ENCODE measurements at regions not wholly inside any gene's neighbourhood (a gene's known extent, or its start where the extent isn't known, plus 50 kb on each side); places are given as distances from the start of the nearest gene placed in this dataset.

DNA sequence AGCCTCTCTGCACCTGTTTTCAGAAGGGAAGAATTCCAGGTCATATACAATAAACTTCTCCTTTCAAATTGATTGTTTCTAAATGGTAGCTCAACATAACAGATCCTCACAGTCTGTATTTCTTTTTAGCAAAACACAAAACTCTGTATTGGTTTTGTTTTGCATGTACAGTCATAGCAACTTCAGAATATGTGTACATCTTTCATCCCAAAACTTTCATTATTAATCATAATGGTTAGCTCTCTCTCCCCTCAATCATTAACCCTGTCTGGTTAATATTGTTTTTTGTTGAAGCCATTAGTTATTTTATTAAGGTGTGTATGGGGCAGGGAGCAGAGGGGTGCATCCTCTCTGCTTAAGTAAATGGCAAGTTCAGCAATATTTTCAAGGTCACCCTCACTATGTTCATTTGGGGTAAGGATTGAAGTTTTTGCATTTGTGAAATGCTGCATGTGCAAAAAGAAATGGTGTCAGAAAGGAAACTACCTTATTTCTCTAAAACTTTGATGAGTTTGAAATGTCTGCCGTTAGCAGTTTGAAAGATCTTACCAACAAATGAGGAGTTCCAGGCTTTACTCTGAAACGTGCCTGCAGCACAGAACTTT lies 136.8 kb upstream of the BTBD3 start:
- Histone ChIP-seq H3K36me3 (ENCODE audit: control insufficient read depth, insufficient read depth, low read length) (no peaks in the 10 kb centered on the region), H3K9me3 (ENCODE audit: control insufficient read depth, insufficient read depth, low read length) (no peaks in the 10 kb centered on the region), H3K27me3 (ENCODE audit: control insufficient read depth, insufficient read depth, low read length) (no peaks in the 10 kb centered on the region), H3K4me1 (ENCODE audit: control insufficient read depth, insufficient read depth, low read length) (peaks cover 48% of the 10 kb centered on the region), H3K9ac (ENCODE audit: low read depth, low read length) (no peak overlapping the region), H3K27ac (ENCODE audit: low read depth, low read length) (no peak overlapping the region), H3K4me3 (ENCODE audit: low read depth, low read length) (no peak overlapping the region)

DNA sequence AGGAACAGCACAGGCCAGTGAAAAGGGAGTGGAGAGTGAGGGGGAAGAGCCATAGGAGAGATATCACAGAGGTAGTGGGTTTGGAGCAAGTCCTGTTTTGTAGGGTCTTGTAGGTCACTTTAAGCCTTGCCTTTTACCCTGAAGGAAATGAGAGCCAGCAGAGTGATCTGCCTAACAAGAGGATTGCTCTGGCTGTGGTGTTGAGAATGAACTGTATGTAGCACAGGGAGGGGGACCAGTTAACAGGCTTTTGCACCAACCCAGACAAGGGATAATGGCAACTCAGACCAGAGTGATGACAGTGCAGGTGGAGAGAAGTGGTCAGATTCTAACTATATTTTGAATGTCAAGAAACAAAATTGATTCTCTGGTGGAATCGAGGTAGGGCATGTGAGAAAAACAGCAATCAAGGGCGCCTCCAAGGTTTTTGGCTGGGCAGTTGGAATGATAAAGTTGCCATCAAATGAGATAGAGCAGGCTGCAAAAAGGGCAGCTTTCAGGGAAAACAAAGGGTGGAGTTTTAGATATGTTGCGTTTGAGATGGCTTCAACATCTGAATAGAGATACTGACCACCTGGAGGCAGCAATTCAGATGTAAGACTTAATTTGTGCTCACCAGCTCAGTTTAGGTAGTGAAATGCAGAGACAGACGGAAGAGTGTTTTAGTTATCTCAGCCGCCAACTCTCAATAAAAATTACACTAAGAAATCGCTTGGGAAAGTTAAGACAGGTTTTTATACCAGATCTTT lies 134.4 kb upstream of the BTBD3 start:
- Histone ChIP-seq H3K9me3 (ENCODE audit: control insufficient read depth, insufficient read depth, low read length) (no peaks in the 10 kb centered on the region), H3K4me1 (ENCODE audit: control insufficient read depth, insufficient read depth, low read length) (peaks cover 34% of the 10 kb centered on the region), H3K27me3 (ENCODE audit: control insufficient read depth, insufficient read depth, low read length) (no peaks in the 10 kb centered on the region), H3K4me3 (ENCODE audit: low read depth, low read length) (peak overlapping the region; percentile 27; the same call in 1 of the 2 replicates), H3K27ac (ENCODE audit: low read depth, low read length) (peak overlapping the region; percentile 49), H3K36me3 (ENCODE audit: control insufficient read depth, insufficient read depth, low read length) (no peaks in the 10 kb centered on the region), H3K9ac (ENCODE audit: low read depth, low read length) (no peak overlapping the region)

DNA sequence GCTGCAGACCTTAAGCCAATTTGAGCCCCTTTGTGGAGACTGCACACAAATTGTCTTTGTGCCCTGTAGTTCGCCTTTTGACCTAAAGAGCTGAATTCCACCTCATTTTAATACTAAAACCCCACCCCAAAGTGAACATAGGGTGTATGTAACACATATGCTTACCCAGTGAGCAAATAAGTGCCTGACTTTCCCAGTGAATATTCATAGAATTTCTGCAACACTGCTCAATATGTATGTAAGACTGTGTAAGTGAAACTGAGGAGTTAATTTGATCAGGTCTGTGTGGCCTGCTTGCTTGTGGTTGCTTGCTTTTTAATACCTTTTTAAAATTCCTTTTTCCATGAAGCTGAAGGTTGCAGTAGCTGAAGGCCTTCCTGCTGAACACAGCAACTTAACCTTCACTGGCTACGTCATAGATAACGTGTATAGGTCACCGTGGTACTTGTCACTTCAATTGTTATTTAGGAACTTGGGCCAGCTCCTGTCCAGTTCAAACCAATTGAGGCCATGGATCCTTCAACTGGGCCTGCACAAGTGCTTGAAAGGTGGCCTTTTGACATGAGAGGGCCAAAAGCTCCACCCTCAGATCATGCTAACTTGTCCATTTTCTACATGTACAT lies 131.7 kb upstream of the BTBD3 start:
- Histone ChIP-seq H3K27me3 (ENCODE audit: control insufficient read depth, insufficient read depth, low read length) (no peaks in the 10 kb centered on the region), H3K9ac (ENCODE audit: low read depth, low read length) (no peak overlapping the region), H3K9me3 (ENCODE audit: control insufficient read depth, insufficient read depth, low read length) (no peaks in the 10 kb centered on the region), H3K4me3 (ENCODE audit: low read depth, low read length) (no peak overlapping the region), H3K36me3 (ENCODE audit: control insufficient read depth, insufficient read depth, low read length) (no peaks in the 10 kb centered on the region), H3K4me1 (ENCODE audit: control insufficient read depth, insufficient read depth, low read length) (peaks cover 27% of the 10 kb centered on the region), H3K27ac (ENCODE audit: low read depth, low read length) (no peak overlapping the region)

DNA sequence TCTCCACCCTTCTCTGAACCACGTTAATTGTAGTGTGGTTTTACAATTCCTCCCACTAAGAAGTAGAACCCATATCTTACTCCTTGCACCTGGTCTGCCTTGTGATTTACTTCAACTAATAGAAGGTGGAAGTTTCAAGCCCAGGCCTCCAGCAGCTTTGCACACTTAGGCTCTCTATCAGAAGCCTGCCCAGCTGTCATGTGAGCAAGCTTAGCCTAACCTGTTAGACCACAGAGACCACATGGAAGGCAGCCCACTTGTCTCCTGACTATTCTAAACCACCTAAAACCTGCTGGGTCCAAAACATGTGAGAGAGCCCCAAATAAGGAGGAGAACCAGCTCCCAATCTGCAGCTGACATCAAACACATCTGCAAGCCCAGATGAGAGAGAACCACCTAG lies 127.6 kb upstream of the BTBD3 start:
- Histone ChIP-seq H3K36me3 (ENCODE audit: control insufficient read depth, insufficient read depth, low read length) (no peaks in the 10 kb centered on the region), H3K9me3 (ENCODE audit: control insufficient read depth, insufficient read depth, low read length) (no peaks in the 10 kb centered on the region), H3K4me1 (ENCODE audit: control insufficient read depth, insufficient read depth, low read length) (peaks cover 18% of the 10 kb centered on the region), H3K27ac (ENCODE audit: low read depth, low read length) (no peak overlapping the region), H3K27me3 (ENCODE audit: control insufficient read depth, insufficient read depth, low read length) (no peaks in the 10 kb centered on the region), H3K9ac (ENCODE audit: low read depth, low read length) (no peak overlapping the region), H3K4me3 (ENCODE audit: low read depth, low read length) (no peak overlapping the region)

DNA sequence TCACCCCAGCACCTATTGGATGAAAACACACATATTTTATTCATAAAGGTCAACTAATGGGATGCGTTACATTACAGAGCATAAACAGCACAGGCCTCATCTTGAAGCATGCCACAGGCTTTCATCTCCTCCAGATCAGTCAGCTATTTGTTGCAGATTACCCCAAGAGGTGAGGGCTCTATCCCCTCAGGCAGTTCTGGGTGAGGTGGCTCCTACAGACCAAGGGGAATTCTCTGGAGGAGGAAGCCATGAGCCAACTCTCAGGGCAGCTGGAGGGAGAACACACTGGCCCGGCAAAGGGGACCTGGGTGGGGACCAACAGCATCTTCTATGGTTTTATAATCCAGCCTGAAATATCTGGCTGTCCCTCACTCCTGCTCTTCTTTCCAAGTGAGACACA lies 126.4 kb upstream of the BTBD3 start:
- H3K27me3 ChIP-seq (ENCODE audit: control insufficient read depth, insufficient read depth, low read length): no peaks in the 10 kb centered on the region
- peaks cover 18% of the 10 kb centered on the region for H3K4me1 ChIP-seq (ENCODE audit: control insufficient read depth, insufficient read depth, low read length)
- H3K9ac ChIP-seq (ENCODE audit: low read depth, low read length): no peak overlapping the region
- no peaks in the 10 kb centered on the region for H3K36me3 ChIP-seq (ENCODE audit: control insufficient read depth, insufficient read depth, low read length)
- no peak overlapping the region for H3K4me3 ChIP-seq (ENCODE audit: low read depth, low read length)
- no peaks in the 10 kb centered on the region for H3K9me3 ChIP-seq (ENCODE audit: control insufficient read depth, insufficient read depth, low read length)
- H3K27ac ChIP-seq (ENCODE audit: low read depth, low read length): no peak overlapping the region

DNA sequence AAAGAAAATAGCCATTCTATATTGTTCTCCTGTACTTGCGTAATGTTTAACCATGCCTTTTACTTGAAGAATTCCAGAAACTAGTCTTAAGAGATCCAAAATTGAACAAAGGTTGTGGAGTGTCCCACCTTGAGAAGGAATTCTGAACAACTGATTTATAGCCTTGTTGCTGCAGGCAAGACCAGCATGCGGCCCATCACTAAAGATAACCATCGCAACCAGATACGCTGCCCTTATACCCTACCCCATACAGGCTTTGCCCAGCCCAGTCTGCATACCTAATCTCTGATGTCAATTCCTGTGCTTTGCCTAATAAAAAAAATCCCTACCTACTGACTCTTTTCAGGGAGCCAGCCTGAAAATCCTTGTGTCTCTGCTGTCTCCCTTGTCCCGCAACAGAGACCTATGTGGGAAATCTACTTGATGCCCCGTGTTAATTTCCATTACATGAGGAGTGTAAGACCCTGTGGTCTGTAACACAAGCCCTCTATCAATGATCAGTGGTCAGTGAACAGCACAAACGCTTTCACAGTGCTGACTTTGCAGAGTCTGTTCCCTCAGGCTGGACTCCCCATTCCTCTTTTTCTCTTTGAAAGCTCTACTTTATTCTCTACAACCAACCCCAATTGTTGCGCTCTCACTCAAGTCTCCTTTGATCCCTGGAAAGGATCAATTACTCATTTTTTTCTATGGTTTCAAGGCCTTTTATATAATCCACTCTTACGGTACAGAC lies 125.7 kb upstream of the BTBD3 start:
- Histone ChIP-seq H3K27me3 (ENCODE audit: control insufficient read depth, insufficient read depth, low read length) (no peaks in the 10 kb centered on the region), H3K9ac (ENCODE audit: low read depth, low read length) (no peak overlapping the region), H3K9me3 (ENCODE audit: control insufficient read depth, insufficient read depth, low read length) (no peaks in the 10 kb centered on the region), H3K27ac (ENCODE audit: low read depth, low read length) (no peak overlapping the region), H3K4me1 (ENCODE audit: control insufficient read depth, insufficient read depth, low read length) (peaks cover 18% of the 10 kb centered on the region), H3K36me3 (ENCODE audit: control insufficient read depth, insufficient read depth, low read length) (no peaks in the 10 kb centered on the region), H3K4me3 (ENCODE audit: low read depth, low read length) (no peak overlapping the region)

DNA sequence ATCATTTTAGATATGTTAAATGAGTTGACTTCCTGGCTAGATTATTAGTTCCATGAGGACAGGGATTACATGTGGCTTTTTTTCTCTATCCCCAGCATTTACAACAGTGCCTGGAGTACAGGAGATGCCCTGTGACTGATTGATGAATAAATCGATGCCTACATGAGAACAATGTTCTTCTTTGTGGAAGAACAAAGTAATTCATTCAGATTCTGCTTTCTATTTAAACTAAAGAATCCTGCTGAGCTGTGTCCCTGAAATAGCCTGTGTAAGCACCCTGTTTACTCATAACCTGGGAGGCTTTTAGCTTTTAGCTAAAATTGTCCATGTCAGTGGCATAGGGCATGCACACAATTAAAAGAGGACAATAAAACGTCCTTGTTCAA lies 125.1 kb upstream of the BTBD3 start:
- no peak overlapping the region for H3K27ac ChIP-seq (ENCODE audit: low read depth, low read length)
- H3K4me1 ChIP-seq (ENCODE audit: control insufficient read depth, insufficient read depth, low read length): peaks cover 18% of the 10 kb centered on the region
- no peaks in the 10 kb centered on the region for H3K36me3 ChIP-seq (ENCODE audit: control insufficient read depth, insufficient read depth, low read length)
- no peak overlapping the region for H3K4me3 ChIP-seq (ENCODE audit: low read depth, low read length)
- H3K27me3 ChIP-seq (ENCODE audit: control insufficient read depth, insufficient read depth, low read length): no peaks in the 10 kb centered on the region
- no peaks in the 10 kb centered on the region for H3K9me3 ChIP-seq (ENCODE audit: control insufficient read depth, insufficient read depth, low read length)
- no peak overlapping the region for H3K9ac ChIP-seq (ENCODE audit: low read depth, low read length)

DNA sequence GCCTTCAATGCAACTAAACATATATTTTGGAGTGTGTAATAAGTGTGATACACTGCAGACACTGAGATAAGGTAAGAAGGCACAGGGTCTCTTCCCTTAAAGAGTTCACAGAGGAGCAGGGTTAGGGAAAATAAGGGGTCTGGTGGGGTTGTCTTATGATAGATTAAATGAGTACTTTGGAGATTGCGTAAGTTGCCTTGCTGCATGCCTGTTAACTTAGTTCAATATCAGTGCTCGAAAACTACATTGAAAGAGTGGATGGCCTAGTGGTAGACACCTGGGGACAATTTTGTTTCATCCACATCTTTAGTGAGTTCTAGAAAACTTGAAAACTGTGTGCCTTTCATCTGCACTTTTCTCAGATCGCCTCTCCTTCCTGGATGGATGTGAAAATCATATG lies 123.2 kb upstream of the BTBD3 start:
- H3K36me3 ChIP-seq (ENCODE audit: control insufficient read depth, insufficient read depth, low read length): no peaks in the 10 kb centered on the region
- no peaks in the 10 kb centered on the region for H3K27me3 ChIP-seq (ENCODE audit: control insufficient read depth, insufficient read depth, low read length)
- no peak overlapping the region for H3K4me3 ChIP-seq (ENCODE audit: low read depth, low read length)
- H3K9me3 ChIP-seq (ENCODE audit: control insufficient read depth, insufficient read depth, low read length): no peaks in the 10 kb centered on the region
- no peak overlapping the region for H3K9ac ChIP-seq (ENCODE audit: low read depth, low read length)
- no peak overlapping the region for H3K27ac ChIP-seq (ENCODE audit: low read depth, low read length)
- H3K4me1 ChIP-seq (ENCODE audit: control insufficient read depth, insufficient read depth, low read length): peaks cover 23% of the 10 kb centered on the region

DNA sequence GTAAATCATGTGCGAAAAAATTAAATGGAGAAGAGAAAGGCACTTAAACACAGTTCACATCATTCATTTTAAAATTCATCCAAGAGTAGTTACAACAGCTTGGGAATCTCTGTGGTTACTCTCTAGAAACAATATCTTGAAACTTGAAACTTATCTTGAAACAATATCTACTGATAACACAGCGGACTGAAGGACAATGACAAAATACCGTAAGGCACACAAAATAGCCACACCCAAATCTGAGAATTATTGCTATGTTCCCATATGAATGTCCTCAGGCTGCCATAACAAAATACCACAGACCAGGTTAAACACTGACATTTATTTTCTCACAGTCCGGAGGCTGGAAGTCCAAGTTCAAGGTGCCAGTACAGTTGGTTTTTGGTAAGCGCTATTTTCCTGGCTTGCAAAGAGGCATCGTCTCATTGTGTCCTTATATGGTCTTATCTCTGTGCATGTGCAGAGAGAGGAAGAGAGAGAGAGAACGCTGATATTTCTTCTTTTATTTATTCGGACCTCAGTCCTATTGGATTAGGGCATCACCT lies 122.5 kb upstream of the BTBD3 start:
- no peaks in the 10 kb centered on the region for H3K27me3 ChIP-seq (ENCODE audit: control insufficient read depth, insufficient read depth, low read length)
- H3K36me3 ChIP-seq (ENCODE audit: control insufficient read depth, insufficient read depth, low read length): no peaks in the 10 kb centered on the region
- H3K9ac ChIP-seq (ENCODE audit: low read depth, low read length): no peak overlapping the region
- H3K9me3 ChIP-seq (ENCODE audit: control insufficient read depth, insufficient read depth, low read length): no peaks in the 10 kb centered on the region
- H3K27ac ChIP-seq (ENCODE audit: low read depth, low read length): no peak overlapping the region
- no peak overlapping the region for H3K4me3 ChIP-seq (ENCODE audit: low read depth, low read length)
- H3K4me1 ChIP-seq (ENCODE audit: control insufficient read depth, insufficient read depth, low read length): peaks cover 23% of the 10 kb centered on the region

DNA sequence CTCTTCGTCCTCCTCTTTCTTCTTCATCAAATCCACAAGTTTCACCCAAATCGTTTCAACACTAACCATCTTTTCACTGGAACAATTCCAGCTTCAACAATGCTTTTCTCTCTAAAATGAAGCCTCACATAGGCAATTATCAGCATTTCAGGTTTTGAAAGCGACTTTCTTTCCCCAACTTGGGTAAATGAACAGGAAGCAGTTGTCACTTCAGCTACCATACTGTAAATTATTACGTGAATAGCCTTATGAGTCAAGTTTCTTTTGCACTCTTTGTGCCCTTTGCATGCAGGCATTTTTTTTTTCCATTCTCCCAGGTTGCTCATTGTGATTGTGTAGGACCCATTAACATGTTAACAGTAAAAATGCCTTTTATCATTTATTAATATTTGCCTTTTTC lies 121.7 kb upstream of the BTBD3 start:
- H3K4me3 ChIP-seq (ENCODE audit: low read depth, low read length): no peak overlapping the region

More for the DNA sequence above, 121.7 kb upstream of the BTBD3 start:
- peaks cover 23% of the 10 kb centered on the region for H3K4me1 ChIP-seq (ENCODE audit: control insufficient read depth, insufficient read depth, low read length)
- H3K9ac ChIP-seq (ENCODE audit: low read depth, low read length): no peak overlapping the region
- no peaks in the 10 kb centered on the region for H3K9me3 ChIP-seq (ENCODE audit: control insufficient read depth, insufficient read depth, low read length)
- H3K36me3 ChIP-seq (ENCODE audit: control insufficient read depth, insufficient read depth, low read length): no peaks in the 10 kb centered on the region
- H3K27me3 ChIP-seq (ENCODE audit: control insufficient read depth, insufficient read depth, low read length): no peaks in the 10 kb centered on the region
- H3K27ac ChIP-seq (ENCODE audit: low read depth, low read length): no peak overlapping the region

Measured in HUES48 (cell line).